ENCODE measurements at regions not wholly inside any gene's neighbourhood (a gene's known extent, or its start where the extent isn't known, plus 50 kb on each side); places are given as distances from the start of the nearest gene placed in this dataset.

DNA sequence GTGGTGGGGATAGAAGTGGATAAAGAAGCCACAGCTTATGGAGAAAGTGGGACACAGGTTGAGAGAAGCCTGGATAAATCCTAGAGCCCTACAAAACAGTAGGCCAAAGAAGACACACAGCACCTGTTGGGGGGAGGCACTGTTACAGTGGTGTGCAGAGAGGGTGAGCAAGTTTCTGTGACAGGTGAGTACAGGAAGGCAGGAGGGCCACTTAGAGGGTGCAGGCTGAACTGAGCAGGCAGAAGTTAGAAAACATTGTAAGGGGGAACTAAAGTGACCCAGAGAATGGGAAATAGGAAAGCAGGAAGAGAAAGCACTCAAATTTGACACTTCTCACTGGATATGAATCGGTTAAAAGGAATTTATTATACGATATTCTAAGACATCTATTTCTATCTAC lies 146.1 kb upstream of the TMCO5A start:
- TF ChIP-seq CTCF (IDR thresholded peaks at IDR 0.05; ENCODE audit: low read depth, low read length, poor library complexity, severe bottlenecking) = no peak
- no peak for TF ChIP-seq EZH2phosphoT487 (IDR thresholded peaks at IDR 0.05; ENCODE audit: borderline replicate concordance, low read length)
